Stimulated activated CD8-positive, alpha-beta memory T cell treated with anti-CD3 and anti-CD28 coated beads, Interleukin-15, amount 100 ng/mL, for 48 hours (primary cell): ENCODE measurements at regions not wholly inside any gene's neighbourhood (a gene's known extent, or its start where the extent isn't known, plus 50 kb on each side); places are given as distances from the start of the nearest gene placed in this dataset.

Experiments used
- DNase-seq, 2 donors: peaks; one replicate each; pipeline ENCODE4 v3.0.0-alpha.2; 2020; ENCODE audit warnings: low read depth in 2 of 2

DNA sequence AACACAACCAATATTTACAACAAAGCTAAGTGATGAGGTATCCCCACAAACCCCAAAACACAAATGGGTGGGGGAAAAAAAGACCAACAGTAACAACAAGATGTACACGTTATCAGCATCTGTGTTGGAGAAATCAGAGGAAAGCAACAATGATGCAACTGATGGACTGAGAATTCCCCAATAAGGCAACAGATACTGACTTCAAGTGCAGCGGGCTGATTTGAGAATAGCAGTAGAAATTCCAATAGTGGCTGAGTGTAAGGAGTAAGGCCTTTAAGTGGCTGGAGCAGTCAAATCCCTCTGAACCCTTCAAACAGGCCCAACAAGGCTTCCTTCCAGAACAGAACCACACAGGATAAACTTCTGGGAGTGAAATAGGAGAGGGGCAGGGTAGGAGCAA lies 97.6 kb downstream of the TM2D1 start:
- DNase-seq: no peak

- no peak for DNase-seq
Measured at GRCh38 chr1:61626816-61627215, 98.1 kb downstream of the TM2D1 start.

DNA sequence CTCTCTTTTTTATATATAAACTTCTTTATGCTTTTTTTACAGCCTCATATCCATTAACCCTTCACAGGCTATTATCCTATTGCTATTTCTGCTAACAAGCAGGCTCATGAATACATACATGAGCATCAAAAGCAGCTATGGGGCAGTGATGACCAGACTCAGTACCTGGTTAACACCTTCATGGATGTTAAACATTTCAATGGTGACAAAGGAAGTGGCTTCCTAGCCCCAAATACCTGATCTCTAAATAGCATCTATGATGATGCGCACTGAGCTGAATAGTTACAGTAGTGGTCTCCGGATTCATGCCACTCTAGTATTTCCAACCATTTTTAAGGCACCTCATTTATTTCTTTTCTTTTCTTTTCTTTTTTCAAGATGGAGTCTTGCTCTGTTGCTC lies 101.1 kb downstream of the TM2D1 start:
- no peak for DNase-seq

- no peak for DNase-seq
Measured at GRCh38 chr1:61620536-61620935, 104.4 kb downstream of the TM2D1 start.

- DNase-seq: no peak
Measured at GRCh38 chr1:61618755-61619154, 106.2 kb downstream of the TM2D1 start.

- DNase-seq: no peak
Measured at GRCh38 chr1:61618193-61618592, 106.7 kb downstream of the TM2D1 start.

GRCh38 chr1:61616830-61617229 lies 108.1 kb downstream of the TM2D1 start:
- no peak for DNase-seq

GRCh38 chr1:61612602-61613001 lies 112.3 kb downstream of the TM2D1 start:
- no peak for DNase-seq

DNA sequence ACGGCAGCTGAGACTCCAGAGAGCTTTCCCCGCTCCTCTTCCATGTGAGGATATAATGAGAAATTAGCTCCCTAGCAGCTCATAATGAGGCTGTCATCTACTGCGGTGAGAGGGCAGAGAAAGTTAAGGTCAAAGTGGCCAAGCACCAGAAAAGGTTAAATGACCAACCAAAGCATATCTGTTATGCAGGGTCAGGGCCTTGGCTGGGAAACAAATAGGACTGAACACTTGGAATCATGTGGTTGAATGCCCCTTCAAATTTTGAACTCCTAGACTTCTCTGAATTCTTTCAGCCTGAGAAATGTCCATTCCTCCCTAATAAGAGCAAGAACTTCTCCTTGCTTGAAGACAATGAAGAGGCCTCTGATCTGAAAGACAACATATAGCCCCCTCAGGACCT lies 115.9 kb downstream of the TM2D1 start:
- no peak for DNase-seq

DNA sequence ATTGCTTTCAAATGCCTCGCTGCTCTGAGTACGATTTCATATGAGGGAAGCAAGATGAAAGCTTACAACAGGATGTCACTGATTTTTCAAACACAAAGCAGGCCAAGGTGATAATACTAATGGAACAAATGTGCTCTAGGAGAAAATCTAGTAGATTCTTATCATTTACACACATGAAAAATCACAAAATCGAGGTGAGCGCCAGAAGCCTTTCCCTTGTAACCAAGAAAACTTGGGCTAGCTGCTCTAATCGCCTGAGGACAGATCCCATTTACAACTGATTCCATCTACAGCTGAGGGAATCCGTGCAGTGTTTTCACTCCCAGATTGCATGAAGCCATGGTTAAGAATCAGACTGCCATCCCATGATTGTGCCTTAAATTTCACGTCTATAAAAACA lies 117.5 kb downstream of the TM2D1 start:
- no peak for DNase-seq

DNA sequence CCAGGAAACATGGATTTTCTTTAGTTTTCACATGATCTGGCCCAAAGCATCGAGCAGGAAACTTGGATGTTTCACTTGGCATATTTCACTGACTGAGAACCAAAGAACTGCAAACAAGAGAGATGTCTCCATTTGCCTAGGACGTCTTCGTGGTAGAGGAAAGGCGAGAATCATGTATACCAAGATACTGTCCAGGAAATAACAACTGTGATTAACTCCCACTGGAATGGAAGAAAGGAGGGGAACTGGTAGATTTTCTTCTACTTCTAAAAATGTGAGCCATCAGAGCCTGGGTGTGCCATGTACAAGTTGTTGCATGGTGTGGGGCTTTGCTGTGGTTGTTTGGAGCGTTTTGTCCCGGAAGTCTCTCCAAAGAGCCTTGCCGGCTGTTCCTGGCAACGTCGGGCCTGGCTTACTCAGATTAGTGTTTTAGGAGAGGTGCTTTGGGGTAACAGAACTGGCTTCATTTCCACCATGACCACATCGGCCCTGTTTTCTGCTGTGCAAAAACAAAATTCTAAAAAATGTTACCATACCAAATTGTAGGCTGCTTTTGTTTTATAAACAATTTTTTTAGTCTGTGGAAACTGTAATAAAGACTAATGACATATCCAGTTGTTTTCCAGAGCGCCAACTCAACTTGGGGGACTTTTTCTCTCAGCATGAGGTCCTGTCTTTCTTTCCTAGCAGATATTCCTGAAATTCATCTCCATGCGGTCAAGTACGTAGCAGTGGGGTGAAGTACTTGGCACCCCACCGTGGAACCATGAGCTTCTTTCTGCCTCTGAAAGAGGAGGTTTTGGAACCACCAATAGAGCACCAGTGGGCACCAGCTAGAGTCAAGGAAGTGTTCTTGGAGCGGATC lies 118.3 kb downstream of the TM2D1 start:
- no peak for DNase-seq

DNA sequence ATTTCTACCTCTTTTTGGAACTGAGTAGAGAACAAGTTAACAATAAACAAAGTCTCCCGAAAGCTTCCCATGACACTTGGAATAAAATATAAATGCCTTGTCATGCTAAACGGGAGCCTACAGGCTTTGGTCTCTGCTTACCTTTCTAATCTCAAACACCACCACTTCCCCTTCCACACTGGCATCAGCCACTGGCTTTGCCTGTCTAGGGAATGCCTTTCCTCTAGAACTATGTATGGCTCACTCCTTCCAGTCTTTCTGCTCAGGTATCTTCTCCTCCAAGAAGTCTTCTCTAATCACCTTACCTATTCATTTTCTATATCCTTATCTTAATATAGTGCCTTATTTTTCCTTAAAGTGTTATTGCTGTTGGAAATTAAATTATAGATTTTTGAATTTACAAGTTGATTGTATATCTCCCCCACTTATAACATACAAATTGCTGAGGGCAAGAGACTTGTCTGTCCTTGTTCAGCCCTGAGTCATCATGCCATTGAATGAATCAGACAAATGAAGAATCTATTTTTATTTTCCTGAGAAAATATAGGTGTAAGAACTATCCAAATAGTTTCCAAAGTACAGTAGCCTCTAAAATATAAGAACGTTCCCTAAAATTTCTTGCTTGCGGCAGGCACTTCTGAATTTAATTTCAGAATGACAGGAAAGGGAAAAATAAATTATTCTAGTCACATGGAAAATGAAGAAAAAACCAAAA lies 119.2 kb downstream of the TM2D1 start:
- DNase-seq: no peak

- DNase-seq: no peak
Measured at GRCh38 chr1:61604684-61605083, 120.3 kb downstream of the TM2D1 start.

- DNase-seq: no peak
Measured at GRCh38 chr1:61604261-61604660, 120.7 kb downstream of the TM2D1 start.

- DNase-seq: no peak
Measured at GRCh38 chr1:61602663-61603062, 122.3 kb downstream of the TM2D1 start.

- no peak for DNase-seq
Measured at GRCh38 chr1:61597601-61598000, 127.3 kb downstream of the TM2D1 start.

DNA sequence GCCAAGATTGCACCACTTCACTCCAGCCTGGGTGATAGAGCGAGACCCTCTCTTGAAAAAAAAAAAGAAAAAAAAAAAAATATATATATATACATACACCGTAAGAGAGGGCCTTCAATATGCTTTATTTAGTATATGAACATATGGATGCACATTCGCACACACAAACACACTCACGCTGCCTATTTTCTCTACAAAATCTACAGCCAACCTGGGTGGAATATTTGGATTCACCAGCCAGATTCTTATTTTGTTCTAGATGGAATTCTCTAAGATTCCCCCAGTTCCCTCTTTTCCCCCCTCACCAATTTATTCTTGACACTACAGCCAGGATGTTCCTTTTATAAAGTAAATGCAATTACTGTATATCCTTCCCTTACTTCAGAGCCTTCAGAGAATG lies 131.6 kb downstream of the TM2D1 start:
- no peak for DNase-seq

DNA sequence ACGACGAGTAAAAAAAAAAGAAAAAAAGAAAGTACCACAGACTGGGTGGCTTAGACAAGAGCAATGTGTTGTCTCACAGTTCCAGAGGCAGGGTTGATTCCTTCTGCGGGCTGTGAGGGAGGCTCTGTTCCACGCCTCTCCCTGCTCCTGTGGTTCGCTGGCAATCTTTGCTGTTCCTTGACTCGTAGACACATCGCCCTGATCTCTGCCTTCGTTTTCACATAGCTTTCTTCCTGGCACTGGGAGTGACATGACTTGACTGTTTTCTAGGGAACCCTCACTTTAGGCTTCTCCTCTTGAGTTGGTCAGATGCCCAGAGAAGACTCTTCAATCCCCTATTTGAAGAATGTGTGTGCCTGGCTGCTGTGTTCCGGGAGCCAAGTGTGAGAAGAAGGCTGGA lies 133.6 kb downstream of the TM2D1 start:
- no peak for DNase-seq

DNA sequence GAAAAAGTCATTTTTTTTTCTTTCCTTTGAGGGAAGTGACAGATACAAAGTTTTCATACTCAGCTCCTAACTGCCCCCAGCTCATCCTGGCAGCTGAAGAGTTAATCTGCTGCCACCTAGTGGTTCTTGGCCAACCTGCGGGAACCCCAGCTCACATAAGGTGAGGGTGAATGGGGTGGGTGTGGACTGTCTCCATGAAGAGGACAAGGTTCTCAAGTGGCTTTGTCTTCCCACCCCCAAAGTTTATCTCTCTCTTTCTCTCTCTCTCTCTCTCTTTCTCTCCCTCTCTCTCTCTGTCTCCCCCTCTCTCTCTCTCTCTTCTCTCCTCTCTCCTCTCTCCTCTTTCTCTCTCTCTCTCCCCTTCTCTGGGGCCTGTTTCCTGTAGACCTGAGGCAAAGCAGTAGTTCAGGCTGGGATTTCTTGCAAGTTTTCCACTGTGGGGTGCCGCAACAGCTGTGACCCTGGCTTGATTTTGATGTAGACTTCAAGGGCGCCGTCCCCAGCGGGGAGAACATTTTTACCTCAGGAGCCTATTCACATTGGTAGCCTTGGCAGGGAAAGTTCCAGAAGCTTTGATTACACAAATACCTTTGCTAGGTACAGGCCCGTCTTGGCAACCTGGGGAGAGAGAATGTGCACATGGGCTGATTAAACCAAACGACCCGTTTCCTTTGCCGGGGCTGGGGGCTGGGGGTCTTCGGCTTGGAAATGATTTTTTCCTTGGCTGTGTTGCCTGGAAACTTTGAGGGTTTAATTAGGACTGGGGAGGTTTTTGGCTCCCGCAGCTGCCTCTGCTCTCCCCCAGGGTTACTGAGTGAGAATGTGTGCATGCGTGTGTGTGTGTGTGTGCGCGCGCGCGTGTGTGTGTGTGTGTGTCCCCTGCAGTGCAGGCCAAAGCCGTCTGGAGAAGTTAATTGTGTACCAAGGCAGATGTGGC lies 135.9 kb downstream of the TM2D1 start:
- DNase-seq: peak; percentile 43 to 48

DNA sequence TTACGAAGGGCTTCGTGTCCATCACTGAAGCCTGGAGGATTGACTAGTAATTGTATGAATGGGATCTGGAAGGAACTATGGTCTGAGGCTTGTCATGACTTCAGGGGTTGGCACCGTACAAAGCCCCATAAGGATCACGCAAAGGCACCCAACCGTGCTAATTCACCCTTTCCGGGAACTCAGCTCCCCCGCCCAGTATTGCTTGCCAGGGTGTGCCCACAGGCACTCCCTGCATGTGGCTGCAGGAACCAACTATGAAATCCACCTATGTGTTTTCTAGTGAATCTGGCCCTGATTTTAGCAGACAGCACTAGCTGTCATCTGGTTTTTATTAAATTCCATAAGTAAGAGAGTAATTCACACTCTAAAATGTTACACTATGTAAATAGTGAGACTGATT lies 139.2 kb downstream of the TM2D1 start:
- DNase-seq: no peak

DNA sequence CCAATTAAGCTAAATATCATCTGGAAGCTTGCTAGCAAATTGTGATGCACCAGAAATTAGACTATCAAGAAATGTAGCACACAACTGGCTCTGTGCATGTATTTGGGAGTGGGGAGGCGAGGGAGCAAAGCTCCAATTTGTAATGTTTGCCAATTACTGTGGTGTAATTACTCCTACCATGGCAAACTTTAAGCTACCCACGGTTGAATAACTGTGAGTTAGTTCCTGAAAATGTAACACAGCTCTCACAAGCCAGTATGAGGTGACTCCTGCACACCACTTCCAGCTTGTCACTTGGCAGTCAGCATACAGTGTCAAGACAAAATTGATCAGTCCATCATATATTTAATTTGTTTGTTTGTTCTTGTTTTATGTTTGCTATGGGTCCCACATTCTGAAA lies 141.2 kb downstream of the TM2D1 start:
- DNase-seq: no peak

DNA sequence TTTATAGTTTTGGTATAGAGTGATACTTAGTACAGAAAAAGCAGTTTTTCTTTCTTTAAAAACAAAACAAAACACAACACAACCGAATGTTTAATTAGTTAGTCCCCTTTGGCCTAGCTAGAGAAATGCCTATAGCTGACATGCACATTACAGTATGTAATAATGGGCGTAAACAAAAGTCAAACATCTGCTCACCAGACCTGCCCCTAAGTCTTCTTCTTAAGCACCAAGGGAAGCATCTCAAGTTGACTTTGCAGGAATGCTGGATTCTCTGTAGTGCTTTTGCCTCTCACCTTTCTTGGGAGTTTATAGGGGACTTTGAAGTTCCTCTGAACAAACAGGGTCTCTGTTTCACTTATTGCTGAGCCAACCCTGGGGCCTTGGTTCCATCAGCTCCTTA lies 143.7 kb downstream of the TM2D1 start:
- DNase-seq: no peak
